H1 (cell line): ENCODE measurements at regions not wholly inside any gene's neighbourhood (a gene's known extent, or its start where the extent isn't known, plus 50 kb on each side); places are given as distances from the start of the nearest gene placed in this dataset.

Experiments
- CTCF ChIA-PET: fragments of 300-600 bp; sonication (Branson Sonifier 250); formaldehyde crosslinking; loops from one replicate; lab custom pipeline; 2021; ENCODE audit not compliant: partially characterized antibody; lab: Charles Lee
- POLR2A ChIA-PET: fragments of 300-600 bp; sonication (Branson Sonifier 250); formaldehyde crosslinking; loops from one replicate; lab custom pipeline; 2021; ENCODE audit warnings: inconsistent platforms; ENCODE audit not compliant: partially characterized antibody; lab: Charles Lee
- DNase-seq, 2 experiments: peaks; one replicate each; pipeline versions ENCODE4 v3.0.0 to v3.0.0-alpha.2; 2010 to 2022; ENCODE audit warnings: low spot score in 2 of 2, low read depth in 1 of 2, mixed read lengths in 1 of 2
- FAIRE-seq: peaks from 2 replicates; lab custom pipeline; 2011; peaks lifted over from hg19 to GRCh38; lab: Jason Lieb, UNC
- H2AFZ ChIP-seq: 2 replicates; pipeline ENCODE4 v1.8.1; 2012; ENCODE audit warnings: low read length, inconsistent platforms
- H2AK5ac ChIP-seq: 2 replicates; pipeline ENCODE4 v1.6.1; 2013; ENCODE audit warnings: low read depth, low read length
- H2BK120ac ChIP-seq: replicated peaks from 2 replicates; pipeline ENCODE3; 2013; ENCODE audit warnings: low read depth, low read length, inconsistent platforms
- H2BK12ac ChIP-seq: 2 replicates; pipeline ENCODE4 v1.6.1; 2013; ENCODE audit warnings: low read depth, low read length
- H2BK15ac ChIP-seq: 2 replicates; pipeline ENCODE4 v1.6.1; 2013; ENCODE audit warnings: low read length
- H2BK20ac ChIP-seq: 2 replicates; pipeline ENCODE4 v1.6.1; 2013; ENCODE audit warnings: low read length
- H2BK5ac ChIP-seq: 2 replicates; pipeline ENCODE4 v1.6.1; 2013; ENCODE audit warnings: low read depth, low read length
- H3K14ac ChIP-seq: 2 replicates; pipeline ENCODE4 v1.6.1; 2013; ENCODE audit warnings: inconsistent platforms; ENCODE audit not compliant: insufficient read length
- H3K18ac ChIP-seq: 2 replicates; pipeline ENCODE4 v1.6.1; 2013; ENCODE audit warnings: low read length; ENCODE audit errors: extremely low read depth
- H3K23ac ChIP-seq: 2 replicates; pipeline ENCODE4 v1.6.1; 2013; ENCODE audit warnings: inconsistent platforms; ENCODE audit not compliant: insufficient read length
- H3K23me2 ChIP-seq: 2 replicates; pipeline ENCODE4 v1.6.1; 2013; ENCODE audit warnings: low read depth, low read length
- H3K27ac ChIP-seq: 2 replicates; pipeline ENCODE4 v1.6.1; 2011; ENCODE audit warnings: low read depth, low read length, inconsistent platforms
- H3K27me3 ChIP-seq, 4 experiments: replicated peaks in 1 of 4; 1 replicate in 1 of 4; 2 replicates in 3 of 4; pipeline versions ENCODE4 v1.6.1 to v1.8.1; 2011 to 2013; ENCODE audit warnings: low read length in 3 of 4, mild to moderate bottlenecking in 3 of 4, inconsistent platforms in 2 of 4, mixed read lengths in 2 of 4, moderate library complexity in 1 of 4; ENCODE audit not compliant: control insufficient read depth in 3 of 4, insufficient read depth in 3 of 4; ENCODE audit errors: extremely low read depth in 1 of 4
- H3K36me3 ChIP-seq, 4 experiments: 2 replicates each; pipeline versions ENCODE4 v1.6.1 to v1.8.1; 2011 to 2013; ENCODE audit warnings: mild to moderate bottlenecking in 4 of 4, low read length in 3 of 4, moderate library complexity in 2 of 4, control low read depth in 1 of 4, inconsistent platforms in 1 of 4; ENCODE audit not compliant: insufficient read depth in 4 of 4, control insufficient read depth in 2 of 4
- H3K4ac ChIP-seq: replicated peaks from 2 replicates; pipeline ENCODE3; 2013; ENCODE audit warnings: low read length, low read depth, mixed read lengths, inconsistent platforms; ENCODE audit not compliant: insufficient read length
- H3K4me1 ChIP-seq, 4 experiments: replicated peaks in 1 of 4; 1 replicate in 1 of 4; 2 replicates in 3 of 4; pipeline versions ENCODE4 v1.6.1 to v1.8.1; 2011 to 2013; ENCODE audit warnings: low read length in 3 of 4, inconsistent platforms in 2 of 4, mixed read lengths in 1 of 4; ENCODE audit not compliant: insufficient read depth in 4 of 4, control insufficient read depth in 3 of 4
- H3K4me2 ChIP-seq, 2 experiments: 2 replicates each; pipeline versions ENCODE4 v1.6.1 to v1.8.1; 2011 to 2013; ENCODE audit warnings: low read depth in 2 of 2, low read length in 2 of 2, control low read depth in 1 of 2, inconsistent platforms in 1 of 2, mild to moderate bottlenecking in 1 of 2; ENCODE audit not compliant: insufficient read depth in 1 of 2
- H3K4me3 ChIP-seq, 4 experiments: fragments of 200-600, 300-600 bp in 1 of 4; sonication (generic), shearing (Covaris generic), sonication (Bioruptor Twin) in 1 of 4; 2 replicates each; pipeline versions ENCODE4 v1.5.1 to v1.8.1; 2011 to 2016; ENCODE audit warnings: low read length in 4 of 4, low read depth in 3 of 4, control low read depth in 2 of 4, inconsistent platforms in 2 of 4, mild to moderate bottlenecking in 2 of 4, mixed read lengths in 1 of 4, moderate library complexity in 1 of 4; ENCODE audit not compliant: insufficient read depth in 2 of 4; ENCODE audit errors: extremely low read depth in 1 of 4
- H3K56ac ChIP-seq: replicated peaks from 2 replicates; pipeline ENCODE3; 2013; ENCODE audit warnings: low read depth, mild to moderate bottlenecking, mixed read lengths, low read length, inconsistent platforms; ENCODE audit not compliant: insufficient read length
- H3K79me1 ChIP-seq: 2 replicates; pipeline ENCODE4 v1.6.1; 2013; ENCODE audit warnings: low read depth, low read length, control low read depth
- H3K79me2 ChIP-seq, 2 experiments: 2 replicates each; pipeline versions ENCODE4 v1.6.1 to v1.8.1; 2012 to 2013; ENCODE audit warnings: low read length in 2 of 2, mild to moderate bottlenecking in 2 of 2, inconsistent platforms in 1 of 2; ENCODE audit not compliant: insufficient read depth in 2 of 2, control insufficient read depth in 1 of 2
- H3K9ac ChIP-seq, 4 experiments: replicated peaks in 1 of 4; 1 replicate in 1 of 4; 2 replicates in 3 of 4; pipeline versions ENCODE4 v1.6.1 to v1.8.1; 2011 to 2013; ENCODE audit warnings: low read depth in 3 of 4, low read length in 3 of 4, control low read depth in 2 of 4, mild to moderate bottlenecking in 2 of 4, moderate library complexity in 2 of 4, inconsistent platforms in 1 of 4; ENCODE audit errors: extremely low read depth in 1 of 4
- H3K9me3 ChIP-seq, 2 experiments: 2 replicates each; pipeline versions ENCODE4 v1.6.1 to v1.8.1; 2012 to 2013; ENCODE audit warnings: mild to moderate bottlenecking in 2 of 2, moderate library complexity in 2 of 2, control low read depth in 1 of 2, inconsistent platforms in 1 of 2, low read depth in 1 of 2, low read length in 1 of 2, mixed read lengths in 1 of 2; ENCODE audit not compliant: insufficient read depth in 2 of 2
- H4K20me1 ChIP-seq, 2 experiments: replicated peaks in 1 of 2; 2 replicates each; pipeline versions ENCODE3 to v1.8.1; 2011 to 2013; ENCODE audit warnings: inconsistent platforms in 2 of 2, low read length in 2 of 2, mild to moderate bottlenecking in 1 of 2; ENCODE audit not compliant: insufficient read depth in 2 of 2, control insufficient read depth in 1 of 2
- H4K5ac ChIP-seq: 2 replicates; pipeline ENCODE4 v1.6.1; 2013; ENCODE audit warnings: low read length, low read depth, mixed read lengths, inconsistent platforms; ENCODE audit not compliant: insufficient read length
- H4K8ac ChIP-seq: 2 replicates; pipeline ENCODE4 v1.8.0; 2013; ENCODE audit warnings: mild to moderate bottlenecking, moderate library complexity, low read length, inconsistent platforms; ENCODE audit not compliant: insufficient read depth; ENCODE audit errors: extremely low read depth
- H4K91ac ChIP-seq: replicated peaks from 2 replicates; pipeline ENCODE3; 2013; ENCODE audit warnings: low read length, mixed read lengths, inconsistent platforms; ENCODE audit not compliant: insufficient read length
- BCL11A ChIP-seq, 2 experiments: IDR thresholded peaks; one replicate each; pipeline ENCODE4 v1.6.1; 2011; ENCODE audit warnings: low read depth in 2 of 2, low read length in 2 of 2, mild to moderate bottlenecking in 2 of 2
- BRCA1 ChIP-seq: IDR thresholded peaks from 2 replicates; pipeline ENCODE4 v1.6.1; 2012; ENCODE audit warnings: low read depth, low read length, improper control_type of control experiment
- CTBP2 ChIP-seq: IDR thresholded peaks from 2 replicates; pipeline ENCODE4 v1.7.0; 2011; ENCODE audit warnings: borderline replicate concordance, mild to moderate bottlenecking, moderate library complexity, mixed read lengths, low read length; ENCODE audit not compliant: insufficient read depth, insufficient read length
- NRF1 ChIP-seq: IDR thresholded peaks from 2 replicates; pipeline ENCODE4 v1.6.1; 2011; ENCODE audit warnings: mild to moderate bottlenecking, low read depth, low read length, improper control_type of control experiment
- RBBP5 ChIP-seq: IDR thresholded peaks from 2 replicates; pipeline ENCODE4 v1.7.1; 2012; ENCODE audit warnings: low read depth, mild to moderate bottlenecking, inconsistent platforms, low read length, moderate library complexity, borderline replicate concordance
- SIX5 ChIP-seq: IDR thresholded peaks from 2 replicates; pipeline ENCODE4 v1.6.1; 2011; ENCODE audit warnings: mild to moderate bottlenecking, low read depth, low read length
- ZNF274 ChIP-seq: IDR thresholded peaks from 2 replicates; pipeline ENCODE4 v1.7.0; 2012; ENCODE audit warnings: low read length, borderline replicate concordance; ENCODE audit errors: extremely low read depth
- WGBS, 2 experiments: shearing (Covaris generic) in 1 of 2; methylation state at CpG; one replicate each; pipeline versions ENCODE4 v1.1.6 to v1.1.7; 2013 to 2015; ENCODE audit warnings: low lambda C conversion rate in 2 of 2, mixed read lengths in 2 of 2, inconsistent platforms in 1 of 2, low coverage in 1 of 2, missing lambda C conversion rate in 1 of 2; ENCODE audit not compliant: insufficient replicate concordance in 2 of 2, insufficient coverage in 1 of 2, insufficient read length in 1 of 2; ENCODE audit errors: extremely low coverage in 1 of 2, missing lambda C conversion rate in 1 of 2; 5-methylcytosine and 5-hydroxymethylcytosine counted together

DNA sequence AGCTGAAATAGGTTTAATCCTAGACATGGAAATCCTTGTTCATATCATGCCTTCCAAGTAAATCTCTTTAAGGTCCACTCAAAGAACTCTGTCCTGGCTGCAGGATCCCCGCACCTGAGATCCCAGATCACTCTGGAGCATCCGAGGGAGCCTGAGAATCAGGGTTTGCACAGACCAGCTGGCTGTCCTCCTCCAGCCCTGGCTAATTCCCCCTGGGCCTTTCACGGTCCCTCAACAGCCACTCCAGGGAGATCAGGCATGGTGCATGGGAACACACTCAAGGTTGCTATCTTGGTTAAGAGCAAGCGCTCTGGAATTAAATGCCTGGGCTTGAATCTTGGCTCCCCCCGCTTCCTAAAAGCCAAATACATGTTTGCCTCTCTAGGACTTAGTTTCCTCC, 130.8 kb downstream of the IRS2 start:
- no peak overlapping the region for H3K56ac ChIP-seq
- FAIRE-seq (no peak), DNase-seq (no peak)
- no peak overlapping the region for H3K14ac ChIP-seq
- TF ChIP-seq SIX5 (no peak), BRCA1 (no peak), CTBP2 (no peak), NRF1 (no peak), RBBP5 (no peak), ZNF274 (no peak), BCL11A (IDR thresholded peaks at IDR 0.05; ENCODE audit: low read depth in 2 of 2, low read length in 2 of 2) (no peak)
- H3K27ac ChIP-seq, result no peak overlapping the region
- no peak overlapping the region for H2BK12ac ChIP-seq
- no peak overlapping the region for H3K4ac ChIP-seq
- no peak overlapping the region for H3K23ac ChIP-seq
- H2AK5ac ChIP-seq, result no peak overlapping the region
- H3K4me3 ChIP-seq, result no peak overlapping the region
- CTCF ChIA-PET, result interaction anchor here (1.3 kb wide), 1 partner anchor 45 kb away, joined by 3 read pairs; no protein-coding TSS in a partner anchor
- no peak overlapping the region for H2BK20ac ChIP-seq
- H4K8ac ChIP-seq, result no peak overlapping the region
- no peaks in the 10 kb centered on the region for H3K79me1 ChIP-seq
- no peak overlapping the region for H2AFZ ChIP-seq
- 91% methylated on average over 5 of the region's 5 CpGs; no CpG with 5 or more reads in 1 of the 2 experiments for WGBS, 2 experiments
- H3K4me2 ChIP-seq, result no peak overlapping the region
- H3K18ac ChIP-seq, result no peak overlapping the region
- POLR2A ChIA-PET, result no interaction called here
- no peak overlapping the region for H2BK120ac ChIP-seq
- no peak overlapping the region for H3K9ac ChIP-seq
- H2BK5ac ChIP-seq, result no peak overlapping the region
- no peak overlapping the region for H4K91ac ChIP-seq
- H4K20me1 ChIP-seq, result peaks cover 0 to 2% of the 10 kb centered on the region in 2 experiments
- H4K5ac ChIP-seq, result no peak overlapping the region
- no peaks in the 10 kb centered on the region for H3K9me3 ChIP-seq
- no peaks in the 10 kb centered on the region for H3K36me3 ChIP-seq
- no peaks in the 10 kb centered on the region for H3K27me3 ChIP-seq
- H3K4me1 ChIP-seq, result no peaks in the 10 kb centered on the region
- no peaks in the 10 kb centered on the region; the same call in 1 of the 2 replicates for H3K23me2 ChIP-seq
- H3K79me2 ChIP-seq, result no peaks in the 10 kb centered on the region
- H2BK15ac ChIP-seq, result no peak overlapping the region
